SK-N-SH (cell line): ENCODE measurements at regions not wholly inside any gene's neighbourhood (a gene's known extent, or its start where the extent isn't known, plus 50 kb on each side); places are given as distances from the start of the nearest gene placed in this dataset.

Experiments used
- CTCF ChIA-PET: fragments of 300-600, 350-600 bp; formaldehyde crosslinking; extraction: SDS; loops from one replicate; lab custom pipeline; 2021; lab: Yijun Ruan, JAX
- POLR2A ChIA-PET: fragments of 350-600 bp; sonication (Branson Sonifier 250); formaldehyde crosslinking; extraction: SDS; loops from one replicate; lab custom pipeline; 2020; ENCODE audit warnings: antibody characterized with exemption, inconsistent platforms; lab: Yijun Ruan, JAX
- DNase-seq: peaks from one replicate; pipeline ENCODE4 v3.0.0; 2012
- H2AFZ ChIP-seq: fragments of 200-600 bp; sonication (generic); 2 replicates; pipeline ENCODE4 v1.8.1; 2016; ENCODE audit warnings: antibody characterized with exemption, mild to moderate bottlenecking, low read depth
- H3F3A ChIP-seq: fragments of 200-600 bp; sonication (generic); replicated peaks from 2 replicates; pipeline ENCODE3; 2016; ENCODE audit warnings: antibody characterized with exemption, mild to moderate bottlenecking; ENCODE audit not compliant: insufficient read depth
- H3K27ac ChIP-seq, 2 experiments: fragments of 200-500 bp in 1 of 2; fragments of 200-600 bp in 1 of 2; sonication (Bioruptor generic) in 1 of 2; sonication (generic), shearing (Covaris generic) in 1 of 2; 2 replicates each; pipeline versions ENCODE4 v1.5.1 to v1.6.1; 2014 to 2016; ENCODE audit warnings: low read depth in 2 of 2, inconsistent platforms in 1 of 2, low read length in 1 of 2, mild to moderate bottlenecking in 1 of 2, mixed read lengths in 1 of 2
- H3K27me3 ChIP-seq: fragments of 200-600 bp; sonication (generic), shearing (Covaris generic); 2 replicates; pipeline ENCODE4 v1.6.1; 2016; ENCODE audit warnings: mixed run types; ENCODE audit not compliant: insufficient read depth
- H3K36me3 ChIP-seq, 2 experiments: fragments of 200-500 bp in 1 of 2; fragments of 200-600 bp in 1 of 2; sonication (Bioruptor generic) in 1 of 2; sonication (generic) in 1 of 2; replicated peaks in 1 of 2; 2 replicates each; pipeline versions ENCODE3 to v1.5.1; 2014 to 2016; ENCODE audit warnings: low read length in 1 of 2, mild to moderate bottlenecking in 1 of 2; ENCODE audit not compliant: insufficient read depth in 2 of 2, control insufficient read depth in 1 of 2
- H3K4me1 ChIP-seq, 2 experiments: fragments of 200-500 bp in 1 of 2; fragments of 200-600 bp in 1 of 2; sonication (Bioruptor generic) in 1 of 2; sonication (generic), shearing (Covaris generic) in 1 of 2; 2 replicates each; pipeline versions ENCODE4 v1.5.1 to v1.6.1; 2014 to 2016; ENCODE audit warnings: low read depth in 1 of 2, low read length in 1 of 2, mixed run types in 1 of 2; ENCODE audit not compliant: insufficient read depth in 2 of 2, control insufficient read depth in 1 of 2
- H3K4me2 ChIP-seq: fragments of 200-600 bp; sonication (generic), shearing (Covaris generic); 2 replicates; pipeline ENCODE4 v1.6.1; 2017; ENCODE audit warnings: mixed run types
- H3K4me3 ChIP-seq, 2 experiments: fragments of 200-500 bp in 1 of 2; fragments of 200-600 bp in 1 of 2; sonication (Bioruptor generic) in 1 of 2; sonication (generic), shearing (Covaris generic) in 1 of 2; 2 replicates each; pipeline versions ENCODE4 v1.5.1 to v1.8.1; 2014 to 2016; ENCODE audit warnings: low read depth in 2 of 2, inconsistent platforms in 1 of 2, low read length in 1 of 2, mild to moderate bottlenecking in 1 of 2, mixed read lengths in 1 of 2, moderate library complexity in 1 of 2
- H3K79me2 ChIP-seq: fragments of 200-600 bp; sonication (generic); 2 replicates; pipeline ENCODE4 v1.8.1; 2017; ENCODE audit warnings: mild to moderate bottlenecking; ENCODE audit not compliant: insufficient read depth
- H3K9ac ChIP-seq: fragments of 200-600 bp; sonication (generic); 2 replicates; pipeline ENCODE4 v1.6.1; 2017; ENCODE audit warnings: mixed run types
- H3K9me2 ChIP-seq: fragments of 200-600 bp; sonication (generic); 2 replicates; pipeline ENCODE4 v1.6.1; 2017; ENCODE audit warnings: mixed run types
- H3K9me3 ChIP-seq: fragments of 200-600 bp; sonication (generic); 2 replicates; pipeline ENCODE4 v1.6.1; 2017; ENCODE audit warnings: mixed run types, mild to moderate bottlenecking, moderate library complexity
- H4K20me1 ChIP-seq: fragments of 200-600 bp; sonication (generic); 2 replicates; pipeline ENCODE4 v1.6.1; 2017; ENCODE audit warnings: mild to moderate bottlenecking, mixed run types; ENCODE audit not compliant: insufficient read depth
- CHD2 ChIP-seq: fragments of 150-350 bp; IDR thresholded peaks from 2 replicates; pipeline ENCODE4 v1.6.1; 2018; ENCODE audit warnings: low read length; ENCODE audit not compliant: partially characterized antibody
- ELF1 ChIP-seq: IDR thresholded peaks from 2 replicates; pipeline ENCODE4 v1.4.0; 2012
- EP300 ChIP-seq, 2 experiments: IDR thresholded peaks; 2 replicates each; pipeline versions ENCODE4 v1.4.0 to v1.6.1; 2012; ENCODE audit warnings: borderline replicate concordance in 1 of 2, low read depth in 1 of 2, low read length in 1 of 2
- EZH2phosphoT487 ChIP-seq: fragments of 200-600 bp; sonication (generic); IDR thresholded peaks from 2 replicates; pipeline ENCODE4 v1.6.1; 2017; ENCODE audit warnings: low read depth, mixed run types, mild to moderate bottlenecking, antibody characterized with exemption, moderate library complexity, borderline replicate concordance
- FOXJ3 ChIP-seq: sonication (generic); formaldehyde crosslinking; IDR thresholded peaks from 2 replicates; pipeline ENCODE4 v1.5.1; 2020; ENCODE audit warnings: mild to moderate bottlenecking, missing genetic modification reagents
- GABPA ChIP-seq: IDR thresholded peaks from 2 replicates; pipeline ENCODE4 v1.4.0; 2012; ENCODE audit warnings: low read depth, mild to moderate bottlenecking
- GATA2 ChIP-seq: sonication (generic); formaldehyde crosslinking; IDR thresholded peaks from 2 replicates; pipeline ENCODE4 v1.5.0; 2020; ENCODE audit warnings: mild to moderate bottlenecking, missing genetic modification reagents
- NRF1 ChIP-seq: IDR thresholded peaks from 2 replicates; pipeline ENCODE4 v1.6.1; 2012; ENCODE audit warnings: low read depth, mild to moderate bottlenecking, low read length
- RAD21 ChIP-seq: IDR thresholded peaks from 2 replicates; pipeline ENCODE4 v1.6.1; 2012; ENCODE audit warnings: mild to moderate bottlenecking, low read length
- RCOR1 ChIP-seq: fragments of 150-350 bp; IDR thresholded peaks from 2 replicates; pipeline ENCODE4 v1.6.1; 2017; ENCODE audit warnings: antibody characterized with exemption, low read length
- RXRA ChIP-seq: IDR thresholded peaks from 2 replicates; pipeline ENCODE4 v1.4.0; 2012; ENCODE audit warnings: low read depth, mild to moderate bottlenecking, borderline replicate concordance
- YY1 ChIP-seq: IDR thresholded peaks from 2 replicates; pipeline ENCODE4 v1.4.0; 2012; ENCODE audit warnings: low read depth, mild to moderate bottlenecking
- WGBS: methylation state at CpG from one replicate; pipeline ENCODE4 v1.1.6; 2017; ENCODE audit warnings: low lambda C conversion rate; 5-methylcytosine and 5-hydroxymethylcytosine counted together
- TF ChIP-seq, protein P1 (sequence below): IDR thresholded peaks from 2 replicates; pipeline ENCODE4 v1.4.0; 2012; ENCODE audit warnings: low read depth
- TF ChIP-seq, protein P2 (sequence below): fragments of 200-600 bp; sonication (generic); IDR thresholded peaks from 2 replicates; pipeline ENCODE4 v1.6.1; 2017; ENCODE audit warnings: antibody characterized with exemption, mild to moderate bottlenecking, moderate library complexity
- TF ChIP-seq, protein P3 (sequence below): fragments of 150-350 bp; IDR thresholded peaks from 2 replicates; pipeline ENCODE4 v1.6.1; 2016; ENCODE audit warnings: mild to moderate bottlenecking, low read depth, low read length

DNA sequence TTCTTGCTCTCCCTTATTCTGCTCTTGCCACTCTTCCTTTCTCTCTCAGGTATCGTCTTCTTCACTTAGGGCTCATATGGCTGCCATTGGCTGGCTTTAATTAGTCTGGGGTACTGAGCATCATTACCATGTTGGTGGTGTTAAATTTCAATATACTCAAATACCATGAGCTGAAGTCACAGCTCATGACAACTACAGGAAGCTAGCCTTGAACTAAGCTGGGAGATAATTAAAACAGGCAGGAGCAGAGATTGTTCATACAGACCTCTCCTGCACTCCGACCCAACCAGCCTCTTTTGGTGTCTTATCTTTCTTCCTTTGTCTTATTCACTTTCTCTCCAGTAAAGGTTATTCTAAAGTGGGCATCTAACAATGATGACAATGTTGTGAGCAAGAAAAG lies 130.9 kb upstream of the BLID start:
- Histone ChIP-seq H3K4me1 (peaks cover 0 to 7% of the 10 kb centered on the region in 2 experiments; a peak in 2 of 4 replicates), H3K36me3 (no peaks in the 10 kb centered on the region), H3K27me3 (no peaks in the 10 kb centered on the region), H3K27ac (no peak overlapping the region), H3K4me2 (no peak overlapping the region), H3K4me3 (no peak overlapping the region), H2AFZ (no peak overlapping the region), H3K9ac (no peak overlapping the region), H4K20me1 (no peaks in the 10 kb centered on the region), H3F3A (no peaks in the 10 kb centered on the region), H3K79me2 (no peaks in the 10 kb centered on the region), H3K9me3 (no peaks in the 10 kb centered on the region), H3K9me2 (no peaks in the 10 kb centered on the region)
- TF ChIP-seq EZH2phosphoT487: no peak
- TF ChIP-seq GABPA: no peak
- TF ChIP-seq FOXJ3: no peak
- TF ChIP-seq RXRA: no peak
- TF ChIP-seq, protein P1, sequence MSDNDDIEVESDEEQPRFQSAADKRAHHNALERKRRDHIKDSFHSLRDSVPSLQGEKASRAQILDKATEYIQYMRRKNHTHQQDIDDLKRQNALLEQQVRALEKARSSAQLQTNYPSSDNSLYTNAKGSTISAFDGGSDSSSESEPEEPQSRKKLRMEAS: no peak
- TF ChIP-seq RAD21: no peak
- TF ChIP-seq, protein P2, sequence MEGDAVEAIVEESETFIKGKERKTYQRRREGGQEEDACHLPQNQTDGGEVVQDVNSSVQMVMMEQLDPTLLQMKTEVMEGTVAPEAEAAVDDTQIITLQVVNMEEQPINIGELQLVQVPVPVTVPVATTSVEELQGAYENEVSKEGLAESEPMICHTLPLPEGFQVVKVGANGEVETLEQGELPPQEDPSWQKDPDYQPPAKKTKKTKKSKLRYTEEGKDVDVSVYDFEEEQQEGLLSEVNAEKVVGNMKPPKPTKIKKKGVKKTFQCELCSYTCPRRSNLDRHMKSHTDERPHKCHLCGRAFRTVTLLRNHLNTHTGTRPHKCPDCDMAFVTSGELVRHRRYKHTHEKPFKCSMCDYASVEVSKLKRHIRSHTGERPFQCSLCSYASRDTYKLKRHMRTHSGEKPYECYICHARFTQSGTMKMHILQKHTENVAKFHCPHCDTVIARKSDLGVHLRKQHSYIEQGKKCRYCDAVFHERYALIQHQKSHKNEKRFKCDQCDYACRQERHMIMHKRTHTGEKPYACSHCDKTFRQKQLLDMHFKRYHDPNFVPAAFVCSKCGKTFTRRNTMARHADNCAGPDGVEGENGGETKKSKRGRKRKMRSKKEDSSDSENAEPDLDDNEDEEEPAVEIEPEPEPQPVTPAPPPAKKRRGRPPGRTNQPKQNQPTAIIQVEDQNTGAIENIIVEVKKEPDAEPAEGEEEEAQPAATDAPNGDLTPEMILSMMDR: no peak
- no peak for TF ChIP-seq YY1
- TF ChIP-seq, protein P3, sequence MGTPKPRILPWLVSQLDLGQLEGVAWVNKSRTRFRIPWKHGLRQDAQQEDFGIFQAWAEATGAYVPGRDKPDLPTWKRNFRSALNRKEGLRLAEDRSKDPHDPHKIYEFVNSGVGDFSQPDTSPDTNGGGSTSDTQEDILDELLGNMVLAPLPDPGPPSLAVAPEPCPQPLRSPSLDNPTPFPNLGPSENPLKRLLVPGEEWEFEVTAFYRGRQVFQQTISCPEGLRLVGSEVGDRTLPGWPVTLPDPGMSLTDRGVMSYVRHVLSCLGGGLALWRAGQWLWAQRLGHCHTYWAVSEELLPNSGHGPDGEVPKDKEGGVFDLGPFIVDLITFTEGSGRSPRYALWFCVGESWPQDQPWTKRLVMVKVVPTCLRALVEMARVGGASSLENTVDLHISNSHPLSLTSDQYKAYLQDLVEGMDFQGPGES: no peak
- TF ChIP-seq NRF1: no peak
- no peak for TF ChIP-seq GATA2 (CRISPR knock-in tag)
- no peak for TF ChIP-seq ELF1
- TF ChIP-seq CHD2: no peak
- ChIA-PET CTCF (interaction anchor here (0.8 to 1.4 kb wide), 3 partner anchors 31 to 594 kb away, joined by 3 to 5 read pairs (median 4); no protein-coding TSS in a partner anchor), POLR2A (no interaction called here)
- WGBS: 53% methylated on average over 2 of the region's 2 CpGs
- no peak for DNase-seq

DNA sequence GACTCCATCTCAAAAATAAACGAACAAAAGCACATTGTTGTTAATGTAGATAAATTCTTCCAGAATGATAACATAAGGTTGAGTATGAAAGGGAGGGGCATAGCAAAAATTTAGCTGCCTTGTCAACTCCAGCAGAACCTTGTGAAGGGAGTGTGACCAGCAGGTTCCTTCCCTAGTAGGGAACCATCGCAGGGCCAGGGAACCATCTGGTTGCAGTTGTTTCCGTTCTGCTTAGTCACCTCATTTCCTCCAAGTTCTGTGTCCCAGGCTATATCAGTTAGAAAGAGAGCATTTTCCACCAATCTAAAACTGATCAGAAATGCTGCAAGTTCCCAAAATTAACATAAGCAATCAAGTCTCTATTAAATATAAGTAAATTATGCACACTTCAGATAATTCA lies 126.7 kb upstream of the BLID start:
- no peak overlapping the region for H3K27ac ChIP-seq
- no peaks in the 10 kb centered on the region for H3K9me3 ChIP-seq
- H3F3A ChIP-seq: no peaks in the 10 kb centered on the region
- no peaks in the 10 kb centered on the region for H3K79me2 ChIP-seq
- no peak for DNase-seq
- ChIA-PET CTCF (no interaction called here), POLR2A (no interaction called here)
- H3K4me2 ChIP-seq: no peak overlapping the region
- no peak for TF ChIP-seq RCOR1
- no peak for TF ChIP-seq EP300 (IDR thresholded peaks at IDR 0.05; ENCODE audit: borderline replicate concordance in 1 of 2, low read depth in 1 of 2, low read length in 1 of 2)
- no peaks in the 10 kb centered on the region for H3K9me2 ChIP-seq
- H3K36me3 ChIP-seq: no peaks in the 10 kb centered on the region
- H3K27me3 ChIP-seq: no peaks in the 10 kb centered on the region
- 75% methylated on average over 3 of the region's 3 CpGs for WGBS
- peaks cover 0 to 7% of the 10 kb centered on the region in 2 experiments; a peak in 1 of 4 replicates for H3K4me1 ChIP-seq
- H4K20me1 ChIP-seq: no peaks in the 10 kb centered on the region
- no peak overlapping the region for H3K4me3 ChIP-seq
- no peak overlapping the region for H3K9ac ChIP-seq
- H2AFZ ChIP-seq: no peak overlapping the region
